Body of pancreas (tissue), 4 donors: ENCODE measurements at regions not wholly inside any gene's neighbourhood (a gene's known extent, or its start where the extent isn't known, plus 50 kb on each side); places are given as distances from the start of the nearest gene placed in this dataset.

Source experiments
- CTCF ChIP-seq, 7 experiments: fragments of 450-650 bp in 4 of 7; fragments of 200-600 bp in 3 of 7; sonication (generic) in 3 of 7; IDR thresholded peaks; one replicate each; pipeline ENCODE4 v1.5.1; 2016 to 2019; ENCODE audit warnings: antibody characterized with exemption in 7 of 7
- POLR2A ChIP-seq, 3 donors: fragments of 450-650 bp; IDR thresholded peaks; one replicate each; pipeline ENCODE4 v1.6.1; 2016; ENCODE audit warnings: antibody characterized with exemption in 3 of 3, mild to moderate bottlenecking in 2 of 3

- TF ChIP-seq POLR2A (IDR thresholded peaks at IDR 0.05) (no peak), CTCF (IDR thresholded peaks at IDR 0.05) (no peak)
Observed at GRCh38 chr10:57679916-57680315, 587.8 kb downstream of the IPMK start.
